ENCODE measurements at regions not wholly inside any gene's neighbourhood (a gene's known extent, or its start where the extent isn't known, plus 50 kb on each side); places are given as distances from the start of the nearest gene placed in this dataset.
A peak's percentile ranks its signal among the peaks of the same experiment; 100 is the strongest.

GRCh38 chr9:97803167-97804058 lies 49.6 kb upstream of the FOXE1 start:
- DNase-seq (peak; percentile 25), ATAC-seq (ENCODE audit: low read depth) (peak; percentile 95)
- dilution Hi-C loops (cut with HindIII; ENCODE audit: low sequenced_read_pairs, unreplicated experiment), result no loop called here
- no peak for TF ChIP-seq MXI1 (IDR thresholded peaks at IDR 0.05; ENCODE audit: borderline replicate concordance, low read depth, low read length)
- TF ChIP-seq MAZ (IDR thresholded peaks at IDR 0.05; ENCODE audit: borderline replicate concordance, low read depth, low read length), result peak; percentile 47; the same call in 1 of the 2 replicates
- peak; percentile 63 for TF ChIP-seq CEBPB (IDR thresholded peaks at IDR 0.05; ENCODE audit: low read depth, low read length)
- Histone ChIP-seq H3K4ac (ENCODE audit: low read depth, low read length) (0 out of 2 replicates have a peak overlapping the region, but pooled peaks have one; percentile 3), H3K36me3 (ENCODE audit: control insufficient read depth, insufficient read depth, low read length) (no peaks in the 10 kb centered on the region), H3K79me1 (ENCODE audit: low read depth in 1 of 2, low read length in 2 of 2) (no peaks in the 10 kb centered on the region), H3K4me2 (ENCODE audit: low read depth, low read length) (peak overlapping the region; percentile 84), H3K9ac (ENCODE audit: low read depth, low read length) (no peak overlapping the region; the same call in none of the 2 replicates), H2BK5ac (ENCODE audit: low read depth, low read length, poor library complexity, severe bottlenecking) (no peak overlapping the region), H4K91ac (ENCODE audit: insufficient read depth, low read depth, low read length) (no peak overlapping the region), H3K4me3 (ENCODE audit: insufficient read depth, low read depth, low read length) (peak overlapping the region; percentile 46), H2BK20ac (ENCODE audit: low read depth, low read length) (no peak overlapping the region), H3K4me1 (ENCODE audit: control insufficient read depth, insufficient read depth, low read length) (no peaks in the 10 kb centered on the region), H4K8ac (ENCODE audit: low read depth in 2 of 2, low read length in 2 of 2) (peak overlapping the region in 1 of 2 experiments; percentile 79; a peak in 3 of 4 replicates), H3K14ac (replicated peaks; ENCODE audit: low read depth, low read length) (no peak overlapping the region), H4K5ac (ENCODE audit: low read depth, low read length) (no peak overlapping the region; the same call in 1 of the 2 replicates), H3K27ac (ENCODE audit: insufficient read depth, low read length) (no peak overlapping the region; the same call in 1 of the 2 replicates), H3K9me3 (ENCODE audit: control insufficient read depth, insufficient read depth, low read length) (no peaks in the 10 kb centered on the region), H2AK5ac (ENCODE audit: low read depth, low read length) (no peak overlapping the region; the same call in 1 of the 2 replicates), H3K56ac (ENCODE audit: extremely low read depth, insufficient read depth, low read length) (no peak overlapping the region), H3K18ac (ENCODE audit: low read depth, low read length) (no peak overlapping the region; the same call in 1 of the 2 replicates), H2AFZ (replicated peaks; ENCODE audit: low read length, poor library complexity) (peak overlapping the region; percentile 96), H3K27me3 (ENCODE audit: control insufficient read depth, insufficient read depth, low read length) (peaks cover 28% of the 10 kb centered on the region), H3K9me1 (ENCODE audit: insufficient read depth, low read length) (no peaks in the 10 kb centered on the region), H4K20me1 (ENCODE audit: insufficient read depth, low read length) (no peaks in the 10 kb centered on the region), H2BK120ac (ENCODE audit: low read depth, low read length) (0 out of 2 replicates have a peak overlapping the region, but pooled peaks have one; percentile 8), H3K23ac (ENCODE audit: low read depth, low read length) (no peak overlapping the region), H2BK15ac (ENCODE audit: low read depth, low read length) (no peak overlapping the region), H2AK9ac (replicated peaks; ENCODE audit: low read depth, low read length, poor library complexity) (peak overlapping the region; percentile 42)
- intact Hi-C loops (cut with micrococcal nuclease), result no loop called here
- 2 to 100% methylated on average over 2 to 27 of the region's 75 CpGs for WGBS, 2 experiments (ENCODE audit: extremely low coverage in 2 of 2, insufficient read length in 1 of 2)
- POLR2A ChIA-PET (ENCODE audit: unreplicated experiment), result no interaction called here
- no TSS peak for BruUV-seq (replicated peaks)
- in situ Hi-C loops (cut with MboI; ENCODE audit: low sequenced_read_pairs), result no loop called here
- CTCF ChIA-PET, result no interaction called here
